GM12874 (cell line): ENCODE measurements at regions not wholly inside any gene's neighbourhood (a gene's known extent, or its start where the extent isn't known, plus 50 kb on each side); places are given as distances from the start of the nearest gene placed in this dataset.

Experiments
- CTCF ChIP-seq: IDR thresholded peaks from 2 replicates; pipeline ENCODE4 v1.5.1; 2011; ENCODE audit warnings: low read depth, mild to moderate bottlenecking, control low read depth, low read length, moderate library complexity; ENCODE audit not compliant: insufficient read depth

GRCh38 chr14:104465482-104466390 is 113.8 kb upstream of the C14orf180 start:
- no peak for TF ChIP-seq CTCF

- no peak for TF ChIP-seq CTCF
Measured at GRCh38 chr14:104467236-104467635, 112.3 kb upstream of the C14orf180 start.

- no peak for TF ChIP-seq CTCF
Measured at GRCh38 chr14:104467641-104468040, 111.9 kb upstream of the C14orf180 start.

GRCh38 chr14:104469591-104469990 is 110.0 kb upstream of the C14orf180 start:
- TF ChIP-seq CTCF: no peak

- no peak for TF ChIP-seq CTCF
Measured at GRCh38 chr14:104470588-104470987, 109.0 kb upstream of the C14orf180 start.

GRCh38 chr14:104471114-104471513 is 108.5 kb upstream of the C14orf180 start:
- TF ChIP-seq CTCF: no peak

- no peak for TF ChIP-seq CTCF
Measured at GRCh38 chr14:104472073-104472472, 107.5 kb upstream of the C14orf180 start.
